ENCODE measurements at regions not wholly inside any gene's neighbourhood (a gene's known extent, or its start where the extent isn't known, plus 50 kb on each side); places are given as distances from the start of the nearest gene placed in this dataset.
A peak's percentile ranks its signal among the peaks of the same experiment; 100 is the strongest.

DNA sequence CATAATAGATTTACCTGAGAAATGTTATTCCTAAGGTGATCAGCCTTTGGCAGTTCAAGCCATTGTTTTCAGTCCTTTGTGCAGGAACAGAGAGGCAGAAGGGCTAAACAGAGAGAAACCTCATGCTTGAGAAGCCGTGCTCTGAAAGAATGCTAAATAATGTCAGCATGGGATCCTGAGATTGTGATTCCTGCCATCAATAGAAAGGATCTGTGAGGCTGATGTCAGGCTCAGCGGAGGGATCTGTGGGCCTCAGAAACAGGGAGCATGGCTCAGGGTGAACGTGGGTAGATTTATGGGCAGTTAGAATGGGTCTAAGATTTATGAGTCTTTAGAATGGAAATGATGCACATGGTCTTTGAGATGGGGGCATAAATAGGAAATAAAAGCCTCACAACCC, 439.2 kb upstream of the IGFBP3 start:
- no peak for DNase-seq (ENCODE audit: low read depth)

DNA sequence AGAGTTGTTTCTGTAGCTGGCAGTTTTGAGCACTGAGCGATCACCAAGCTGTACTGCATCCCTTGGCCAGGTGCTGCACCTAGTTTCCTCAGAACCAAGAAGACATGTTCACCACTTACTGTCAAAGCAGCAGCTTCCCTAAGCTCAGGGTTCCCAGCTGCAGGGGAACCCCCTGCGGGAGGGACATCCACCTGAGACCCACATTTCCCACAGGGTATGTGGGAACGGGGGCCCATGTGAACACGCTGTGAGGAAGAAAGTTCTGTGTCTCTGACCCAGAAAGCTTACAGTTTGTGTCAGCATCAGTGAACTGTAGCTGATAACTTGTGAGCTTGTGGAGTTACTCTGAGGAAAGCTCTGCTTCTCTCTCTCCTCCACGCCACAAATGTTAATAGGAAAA, 436.8 kb upstream of the IGFBP3 start:
- no peak for DNase-seq (ENCODE audit: low read depth)

DNA sequence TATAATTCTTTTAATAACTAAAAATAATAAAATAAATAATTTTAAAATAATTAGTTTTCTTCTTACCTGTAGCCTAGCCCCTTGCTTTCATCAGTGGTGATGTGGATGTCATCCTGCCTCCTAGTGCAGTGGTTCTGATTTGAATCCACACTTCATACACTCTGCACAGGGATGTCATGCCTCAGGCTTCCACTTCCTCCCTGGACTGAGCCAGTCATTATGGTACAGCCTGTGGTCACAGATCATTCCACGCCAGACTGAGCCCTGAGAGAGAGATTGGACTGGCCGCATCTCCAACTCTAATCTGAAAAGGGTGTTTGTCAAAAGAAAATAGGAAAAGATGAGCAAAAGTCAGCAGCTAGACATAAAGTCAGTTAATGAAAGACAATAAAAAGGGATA, 436.2 kb upstream of the IGFBP3 start:
- no peak for DNase-seq (ENCODE audit: low read depth)

DNA sequence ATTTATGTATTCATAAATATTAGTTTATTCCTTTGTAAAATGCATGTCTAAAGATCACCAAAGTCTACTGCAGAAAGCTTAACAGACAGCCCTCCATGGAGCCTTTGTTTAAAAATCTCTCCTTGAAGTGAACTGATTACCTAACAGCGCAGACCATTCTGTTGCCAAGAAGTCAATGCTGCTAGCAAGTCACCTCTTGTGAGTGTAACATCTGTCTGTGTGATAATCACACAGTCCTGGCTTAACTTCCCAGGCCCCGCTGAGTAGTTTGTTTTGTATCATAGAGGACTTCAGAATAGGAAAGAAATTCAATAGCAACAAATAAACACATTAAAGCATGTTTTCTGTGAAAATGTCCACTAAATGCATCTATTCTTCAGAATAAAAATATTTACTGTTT, 435.3 kb upstream of the IGFBP3 start:
- DNase-seq (ENCODE audit: low read depth), result no peak

DNA sequence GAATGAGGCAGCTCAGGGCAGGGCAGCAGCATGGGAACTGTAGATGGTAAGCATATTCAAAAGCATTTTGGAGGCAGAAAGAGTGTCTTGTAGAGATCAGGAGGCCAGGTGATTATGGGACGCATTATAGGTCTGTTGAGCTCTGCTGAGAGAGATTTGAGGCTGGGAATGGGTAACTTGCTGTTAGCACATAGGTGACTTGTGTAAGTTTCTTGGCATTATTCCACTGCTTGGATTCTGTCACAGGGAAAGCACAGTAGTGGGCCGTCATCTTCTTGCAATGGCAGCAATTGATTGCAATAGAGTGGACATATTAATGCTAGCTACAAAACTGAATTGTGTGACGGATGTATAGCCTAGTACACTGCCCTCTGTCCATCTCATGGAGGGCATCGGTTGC, 434.3 kb upstream of the IGFBP3 start:
- no peak for DNase-seq (ENCODE audit: low read depth)

DNA sequence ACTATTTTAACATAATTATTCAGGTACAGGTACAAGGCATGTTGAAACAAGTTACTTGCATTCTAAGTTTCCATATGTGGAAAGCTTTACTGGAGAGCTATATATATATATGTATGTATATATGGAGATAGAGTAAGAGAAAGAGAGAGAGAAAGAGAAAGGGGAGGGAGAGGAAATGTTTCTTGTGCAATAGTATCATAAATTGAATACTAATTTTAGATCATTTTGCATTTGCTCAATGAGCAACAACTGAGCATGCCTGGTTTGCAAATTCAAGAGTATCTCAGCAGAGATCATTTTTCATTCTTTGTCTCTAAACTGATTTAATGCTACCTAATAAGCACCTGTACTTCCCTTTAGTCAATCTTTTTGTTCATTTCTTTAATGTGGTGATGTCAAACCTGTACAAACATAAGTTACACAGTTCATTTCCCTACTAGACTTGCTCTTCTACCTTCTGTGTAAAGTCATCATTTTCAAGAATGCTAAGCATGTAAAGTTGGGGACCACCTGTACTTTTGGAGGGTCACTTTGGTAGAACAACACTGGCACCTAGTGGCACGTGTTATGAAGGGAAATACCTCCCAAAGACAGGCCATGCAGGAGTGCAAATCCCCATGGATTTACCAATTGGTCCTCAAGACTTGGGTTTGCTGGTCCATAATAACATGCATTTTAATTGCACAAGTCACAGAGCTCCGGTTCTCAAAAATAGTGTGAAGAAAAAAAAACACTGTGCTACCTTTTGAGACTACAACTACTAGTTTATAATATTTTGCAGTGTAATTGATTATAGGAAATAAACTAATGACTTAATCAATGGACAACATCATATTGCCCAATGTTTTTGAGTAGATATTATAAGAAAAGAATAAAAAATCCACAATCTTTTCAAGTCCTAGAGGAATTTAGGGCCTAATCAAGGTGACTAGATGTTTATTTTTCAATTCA, 431.2 kb upstream of the IGFBP3 start:
- DNase-seq (ENCODE audit: low read depth), result peak; percentile 46

DNA sequence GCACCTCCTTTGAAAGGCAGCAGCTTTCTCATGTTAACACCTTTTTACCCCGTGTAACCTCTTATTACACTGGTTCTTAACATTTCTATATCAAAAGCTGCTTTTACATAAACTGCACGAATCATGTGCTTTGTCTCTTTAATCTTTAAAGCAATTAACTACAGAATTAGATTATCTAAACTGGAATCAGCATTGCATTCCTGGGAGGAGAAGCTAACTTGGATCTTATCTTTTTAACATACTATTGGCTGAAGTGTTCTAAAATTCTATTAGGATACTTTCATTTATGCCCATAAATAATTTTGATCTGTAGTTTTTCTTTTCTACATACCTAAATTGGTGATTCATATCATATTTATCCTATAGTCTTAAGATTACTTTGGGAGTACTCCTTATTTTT, 428.4 kb upstream of the IGFBP3 start:
- no peak for DNase-seq (ENCODE audit: low read depth)

DNA sequence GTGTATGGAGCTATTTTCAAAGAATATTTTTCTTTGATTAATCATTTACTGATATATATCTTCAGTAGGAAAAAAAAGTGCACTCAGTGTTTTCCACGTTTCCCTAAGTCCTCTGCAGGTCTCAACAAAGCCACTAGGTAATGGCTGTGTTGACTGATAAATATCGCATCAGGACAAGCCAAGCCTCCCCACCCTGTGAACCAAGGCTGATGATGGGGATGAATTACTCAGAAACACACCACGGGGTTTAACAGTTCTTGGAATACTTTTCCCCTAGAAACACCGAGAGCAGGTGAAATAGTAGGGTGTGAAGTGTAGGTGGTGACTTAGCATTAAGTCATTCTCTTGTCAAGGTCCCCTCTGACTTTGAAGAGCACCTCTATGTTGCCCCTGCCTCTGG, 423.5 kb upstream of the IGFBP3 start:
- no peak for DNase-seq (ENCODE audit: low read depth)

DNA sequence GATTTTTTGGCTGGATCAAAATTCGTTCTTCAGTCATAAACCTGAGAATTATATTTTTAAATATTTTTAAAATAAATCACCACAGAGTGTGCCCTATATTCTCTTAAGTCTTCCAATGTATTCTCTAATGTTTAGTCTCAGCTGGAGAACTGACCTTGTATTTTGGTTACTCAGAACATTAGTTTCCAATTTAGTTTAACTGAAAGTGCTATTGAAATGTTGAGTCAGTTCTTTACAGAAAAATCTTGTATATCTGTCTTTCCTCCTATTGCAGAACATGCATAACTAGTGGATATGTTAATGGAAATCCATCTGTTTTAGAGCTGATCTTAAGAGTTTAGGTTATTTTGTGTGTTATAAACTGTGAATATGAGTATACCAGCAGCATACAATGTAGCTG, 422.7 kb upstream of the IGFBP3 start:
- DNase-seq (ENCODE audit: low read depth), result no peak

DNA sequence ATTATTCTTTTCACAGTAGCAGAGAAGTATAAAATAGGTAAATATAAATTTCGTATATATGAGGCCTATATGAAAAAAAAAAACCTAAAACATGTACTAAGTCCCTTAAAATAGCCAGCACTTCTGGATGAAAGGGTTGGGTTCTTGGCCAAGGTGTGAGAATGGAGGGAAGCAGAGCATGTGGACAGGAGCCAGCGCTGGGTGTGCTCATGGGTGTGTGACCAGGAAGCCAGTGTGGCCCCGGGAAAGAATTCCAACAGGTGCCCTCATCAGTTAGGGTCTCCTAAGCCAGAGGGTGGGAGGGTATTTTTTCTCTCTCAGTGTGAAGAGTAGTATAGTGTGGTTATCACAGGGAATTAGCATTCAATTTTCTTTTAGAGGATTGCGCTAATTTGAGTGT, 401.9 kb upstream of the IGFBP3 start:
- no peak for DNase-seq (ENCODE audit: low read depth)

DNA sequence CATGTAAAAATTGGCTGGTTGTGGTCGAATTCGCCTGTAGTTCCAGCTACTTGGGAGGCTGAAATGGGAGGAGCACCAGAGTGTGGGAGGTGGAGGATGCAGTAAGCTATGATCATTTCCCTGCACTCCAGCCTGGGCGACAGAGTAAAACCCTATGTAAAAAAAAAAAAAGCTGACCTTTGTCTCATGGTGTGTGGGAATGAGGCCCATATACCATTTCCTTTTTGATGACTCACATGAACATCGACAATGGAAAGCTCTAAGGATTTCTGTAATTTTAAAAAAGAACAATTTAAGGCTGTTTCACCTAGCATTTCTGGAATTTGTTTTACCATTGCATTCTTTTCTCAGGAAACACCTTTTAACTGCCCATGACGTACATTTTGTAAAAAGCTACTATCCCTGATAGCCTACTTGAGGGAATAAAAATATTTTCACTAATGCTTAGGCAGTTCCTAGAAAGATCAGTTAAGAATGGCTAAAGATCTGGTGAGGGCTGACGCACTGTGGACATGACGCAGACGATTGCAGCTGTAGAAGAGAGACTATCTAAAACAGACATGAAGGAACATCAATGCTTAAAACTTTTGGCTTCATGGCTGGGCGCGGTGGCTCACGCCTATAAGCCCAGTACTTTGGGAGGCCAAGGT, 400.6 kb upstream of the IGFBP3 start:
- no peak for DNase-seq (ENCODE audit: low read depth)

DNA sequence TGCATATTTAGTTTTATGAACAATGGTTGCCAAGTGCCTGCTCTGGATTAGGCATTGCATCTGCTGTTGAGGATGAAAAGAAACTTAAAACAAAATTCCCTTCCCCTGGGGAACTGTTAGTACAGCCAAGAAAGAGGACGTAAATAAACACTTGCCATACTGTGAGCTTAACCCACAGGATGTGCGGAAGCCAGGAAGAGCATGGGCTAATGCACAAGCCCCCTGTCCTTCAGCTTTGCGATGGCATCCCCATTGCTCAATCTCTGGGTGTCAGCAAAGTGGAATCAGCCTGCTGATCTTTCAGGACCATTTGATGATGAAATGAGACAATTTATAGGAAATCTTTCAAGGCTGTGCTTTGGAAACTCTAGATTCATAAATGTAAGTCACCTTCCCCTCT, 399.9 kb upstream of the IGFBP3 start:
- peak; percentile 28 for DNase-seq (ENCODE audit: low read depth)

DNA sequence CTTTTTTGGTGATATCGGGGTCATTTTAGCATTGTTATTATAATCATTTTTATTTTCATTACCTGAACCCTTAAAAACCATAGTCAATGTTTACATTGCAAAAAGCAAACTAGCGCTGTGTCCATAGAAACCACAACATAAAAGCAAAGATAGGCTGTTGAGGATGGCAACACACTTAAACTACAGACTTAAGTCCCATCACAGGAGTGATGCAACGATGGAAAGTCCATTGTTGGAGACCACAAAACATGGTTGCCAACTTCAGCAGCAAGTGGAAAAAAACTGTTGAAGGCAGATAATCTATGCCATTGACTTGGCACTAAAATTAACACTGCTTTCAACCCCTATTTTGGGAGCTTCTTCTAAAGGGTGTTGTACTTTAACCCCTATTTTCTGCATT, 398.8 kb upstream of the IGFBP3 start:
- no peak for DNase-seq (ENCODE audit: low read depth)

DNA sequence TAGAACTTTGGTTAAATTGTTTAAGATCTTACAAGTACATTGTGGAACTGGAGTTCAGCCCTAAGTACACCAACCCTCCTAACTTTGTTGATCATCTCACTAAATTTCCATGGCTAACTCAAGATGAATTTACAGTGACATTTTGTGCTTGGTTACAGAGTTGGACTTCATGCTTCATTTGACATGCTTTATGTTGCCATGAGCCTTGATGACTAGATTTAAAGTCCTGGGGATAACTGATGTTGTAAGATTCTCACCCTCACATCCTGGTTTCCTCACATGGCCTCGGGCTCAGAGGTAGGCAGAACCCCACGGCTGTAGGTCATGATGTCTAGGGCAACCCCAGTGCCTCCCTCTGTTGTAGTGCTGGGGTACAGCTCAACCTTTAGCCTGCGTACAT, 397.2 kb upstream of the IGFBP3 start:
- DNase-seq (ENCODE audit: low read depth), result no peak

DNA sequence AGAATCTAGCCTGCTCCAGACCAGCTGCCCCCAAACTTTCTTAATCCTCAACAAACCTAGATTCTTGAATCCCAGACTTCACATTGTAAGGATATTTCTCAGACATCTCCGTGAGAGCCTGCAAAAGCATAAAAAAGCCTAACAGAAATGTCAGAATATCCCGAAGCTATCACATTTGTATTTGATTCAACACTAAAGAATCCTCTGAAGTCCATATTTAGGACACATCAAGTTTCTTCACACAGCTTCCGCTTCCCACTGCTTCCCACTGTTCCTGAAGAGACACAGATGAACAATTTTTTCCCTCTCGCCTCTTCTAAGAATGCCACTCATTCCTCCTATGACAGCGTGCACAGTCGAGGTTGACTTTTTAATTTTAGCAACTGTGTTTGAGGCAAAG, 396.2 kb upstream of the IGFBP3 start:
- no peak for DNase-seq (ENCODE audit: low read depth)

DNA sequence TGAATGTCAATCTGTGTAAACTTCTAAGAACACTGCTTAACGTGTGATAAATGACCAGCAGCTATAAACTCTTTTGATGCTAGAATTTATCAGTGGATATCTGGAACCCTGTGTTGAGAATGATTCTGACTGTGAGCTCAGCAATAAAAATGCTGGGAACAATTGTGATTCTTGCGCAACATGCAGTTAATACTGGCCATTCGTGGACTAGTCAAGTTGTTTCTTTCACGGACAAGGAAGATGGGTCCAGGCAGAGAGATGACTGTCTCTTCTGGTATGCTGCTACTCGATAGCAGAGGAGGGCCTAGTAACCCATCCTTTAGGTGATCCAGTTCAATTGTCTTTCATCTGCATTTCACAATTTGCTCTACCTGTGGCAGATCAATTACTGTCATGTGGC, 394.8 kb upstream of the IGFBP3 start:
- no peak for DNase-seq (ENCODE audit: low read depth)

DNA sequence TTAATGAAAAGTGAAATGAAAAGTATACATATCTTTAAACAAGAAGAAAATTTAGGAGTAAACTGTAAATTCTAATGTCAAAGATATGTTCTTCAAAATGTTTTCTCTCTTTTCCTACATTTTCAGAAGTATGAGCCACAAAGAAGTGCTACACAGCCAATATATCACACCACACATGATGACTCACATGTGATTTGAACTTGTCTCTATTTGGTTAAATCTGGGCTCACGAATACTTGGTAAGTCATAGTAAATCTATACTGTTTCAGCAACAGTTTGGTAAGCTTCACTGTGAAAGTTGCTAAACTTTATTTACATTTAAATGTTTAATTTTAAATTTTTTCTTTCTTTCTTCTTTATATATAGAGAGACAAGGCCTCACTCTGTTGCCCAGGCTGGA, 380.6 kb upstream of the IGFBP3 start:
- DNase-seq (ENCODE audit: low read depth), result no peak

DNA sequence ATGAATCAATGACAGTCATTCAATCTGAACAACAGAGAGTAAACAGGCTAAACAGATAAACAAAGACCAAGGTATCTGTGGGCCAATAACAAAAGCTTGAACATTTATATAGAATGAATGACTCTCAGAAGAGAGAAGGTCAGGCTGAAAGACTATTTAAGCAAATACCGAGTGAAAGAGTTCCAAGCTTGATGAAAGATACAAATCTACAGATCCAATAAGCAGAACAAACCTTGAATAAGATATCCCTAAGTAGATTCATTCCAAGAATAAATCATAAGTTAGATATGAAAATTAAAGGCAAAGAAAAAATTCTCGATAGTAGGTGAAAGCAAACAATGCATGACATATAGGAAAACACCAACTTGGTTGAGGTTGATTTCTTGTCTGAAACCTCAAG, 376.4 kb upstream of the IGFBP3 start:
- no peak for DNase-seq (ENCODE audit: low read depth)

DNA sequence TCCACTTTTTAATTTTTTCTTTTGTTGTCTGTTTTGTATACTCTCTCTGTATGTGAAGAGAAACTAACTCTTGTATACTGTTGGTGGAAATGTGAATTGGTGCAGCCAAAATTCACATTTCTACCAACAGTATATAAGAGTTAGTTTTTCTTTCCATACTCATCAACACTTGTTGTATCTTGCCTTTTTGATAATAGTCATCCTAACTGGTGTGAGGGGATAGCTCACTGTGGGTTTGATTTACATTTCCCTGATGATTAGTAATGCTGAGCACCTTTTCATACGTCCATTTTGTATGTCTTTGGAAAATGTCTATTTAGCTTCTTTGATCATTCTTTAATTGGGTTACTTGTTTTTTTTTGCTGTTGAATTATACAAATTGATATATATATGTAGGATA, 375.5 kb upstream of the IGFBP3 start:
- no peak for DNase-seq (ENCODE audit: low read depth)

DNA sequence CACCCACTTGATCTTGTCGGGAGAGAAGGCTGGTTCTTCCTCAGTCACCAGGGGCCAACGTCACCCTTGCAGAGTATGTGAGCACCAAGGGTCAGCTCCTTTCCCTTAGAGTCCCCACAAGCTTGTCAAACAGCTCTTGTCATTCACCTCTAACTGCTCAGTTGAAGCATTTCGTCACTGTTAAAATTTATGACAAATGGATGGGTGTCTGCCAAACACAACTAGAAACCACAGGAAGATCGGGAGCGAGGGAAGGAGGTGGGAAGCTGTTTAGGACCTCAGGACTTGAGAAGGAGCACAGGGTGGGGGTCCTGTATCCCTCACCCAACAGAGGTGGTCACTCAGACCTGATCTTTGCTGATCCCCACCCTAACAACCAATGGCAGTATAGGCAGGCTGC, 373.3 kb upstream of the IGFBP3 start:
- DNase-seq (ENCODE audit: low read depth), result no peak

DNA sequence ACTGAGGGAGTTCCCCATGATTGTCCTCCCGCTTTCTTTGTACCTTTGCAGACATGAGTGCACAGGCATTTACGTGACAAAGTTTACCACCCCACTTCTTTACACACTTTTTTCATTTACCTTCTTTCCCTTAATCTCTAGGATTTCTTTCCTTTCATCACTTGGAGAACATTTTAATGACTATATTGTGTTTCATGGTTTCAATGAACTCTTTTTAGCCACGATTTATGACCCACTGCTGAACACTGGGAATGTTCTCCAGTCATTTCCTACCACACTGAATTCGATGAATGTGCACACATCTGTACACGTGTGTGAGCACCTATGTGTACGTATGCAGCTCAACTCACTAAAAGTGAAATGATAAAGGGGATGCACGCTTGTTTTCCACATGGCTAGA, 371.7 kb upstream of the IGFBP3 start:
- DNase-seq (ENCODE audit: low read depth), result no peak

DNA sequence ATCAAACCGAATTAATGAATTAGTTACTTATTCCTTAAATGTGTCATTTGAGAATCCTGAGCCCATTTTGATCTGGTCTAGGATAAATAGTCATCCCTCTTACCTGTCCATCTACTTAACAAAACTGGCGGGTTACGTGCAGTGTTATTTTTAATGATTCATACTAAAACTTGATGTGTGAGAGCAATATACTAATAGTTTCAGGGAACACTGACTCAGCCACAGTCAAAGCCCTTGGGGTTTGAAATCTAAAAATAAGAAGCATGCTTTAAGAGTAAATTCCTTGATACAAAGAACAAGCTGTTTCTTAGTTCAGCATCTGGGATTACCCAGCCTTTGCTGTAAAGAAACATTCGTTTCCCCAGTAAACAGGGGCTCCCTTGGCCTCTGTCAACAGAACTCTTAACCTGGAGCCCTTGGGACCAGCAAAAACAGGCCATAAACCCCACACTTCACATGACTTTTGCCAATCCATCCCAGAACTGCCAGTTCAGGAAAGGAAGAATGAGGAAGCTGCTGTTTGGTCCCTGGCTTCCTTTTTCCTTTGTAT, 370.6 kb upstream of the IGFBP3 start:
- DNase-seq (ENCODE audit: low read depth), result peak; percentile 68

DNA sequence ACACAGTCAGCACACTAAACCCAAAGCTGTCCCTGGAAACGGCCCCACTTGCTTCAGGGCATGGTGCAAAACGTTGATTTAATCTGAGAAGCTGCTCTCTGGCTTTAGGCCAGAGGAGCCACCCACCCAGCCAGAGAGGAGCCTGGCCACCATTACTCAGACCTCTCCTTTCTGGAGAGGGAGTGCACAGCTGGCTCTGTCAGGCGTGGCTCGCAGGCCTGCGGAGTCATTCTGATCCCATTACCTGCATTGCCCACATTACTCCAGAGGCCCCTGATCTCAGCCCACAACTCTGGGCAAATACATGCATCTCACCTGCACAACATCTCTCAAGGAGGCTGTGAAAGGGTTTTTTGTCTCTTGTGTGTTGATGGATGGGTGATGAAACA, 370.0 kb upstream of the IGFBP3 start:
- DNase-seq (ENCODE audit: low read depth), result peak; percentile 37

Data from fibroblast of the conjunctiva (primary cell).